Stimulated activated CD8-positive, alpha-beta memory T cell treated with anti-CD3 and anti-CD28 coated beads, Interleukin-12 subunit alpha, Interleukin-12 subunit beta, amount 100 ng/mL, for 24 hours (primary cell): ENCODE measurements at regions not wholly inside any gene's neighbourhood (a gene's known extent, or its start where the extent isn't known, plus 50 kb on each side); places are given as distances from the start of the nearest gene placed in this dataset.
"Not testable (repeated sequence)": the region's sequence is repeated elsewhere in the genome, so short reads cannot be mapped to it uniquely, and the experiment has no call there.

Source experiments
- DNase-seq: peaks from one replicate; pipeline ENCODE4 v3.0.0-alpha.2; 2020; ENCODE audit errors: extremely low read depth

GRCh38 chr18:42474577-42474976, 519.5 kb downstream of the PIK3C3 start:
- no peak for DNase-seq

GRCh38 chr18:42475157-42475556, 520.1 kb downstream of the PIK3C3 start:
- DNase-seq: no peak

GRCh38 chr18:42477267-42477666, 522.2 kb downstream of the PIK3C3 start:
- no peak for DNase-seq

- DNase-seq: no peak
These were observed 525.4 kb downstream of the PIK3C3 start for GRCh38 chr18:42480441-42480840.

GRCh38 chr18:42484648-42485047, 529.6 kb downstream of the PIK3C3 start:
- DNase-seq: no peak

- DNase-seq: no peak
These were observed 531.2 kb downstream of the PIK3C3 start for GRCh38 chr18:42486271-42486670.

GRCh38 chr18:42508683-42509296, 553.8 kb downstream of the PIK3C3 start:
- DNase-seq: no peak

GRCh38 chr18:42509750-42510415, 554.8 kb downstream of the PIK3C3 start:
- no peak for DNase-seq

- DNase-seq: no peak
These were observed 555.5 kb downstream of the PIK3C3 start for GRCh38 chr18:42510540-42510939.

- DNase-seq: no peak
These were observed 558.4 kb downstream of the PIK3C3 start for GRCh38 chr18:42513441-42513840.

GRCh38 chr18:42514512-42514911, 559.5 kb downstream of the PIK3C3 start:
- DNase-seq: no peak

GRCh38 chr18:42517896-42518295, 562.9 kb downstream of the PIK3C3 start:
- DNase-seq: no peak

- DNase-seq: not testable (repeated sequence)
These were observed 563.3 kb downstream of the PIK3C3 start for GRCh38 chr18:42518331-42518730.

- no peak for DNase-seq
These were observed 565.1 kb downstream of the PIK3C3 start for GRCh38 chr18:42520138-42520537.

GRCh38 chr18:42525905-42526304, 570.9 kb downstream of the PIK3C3 start:
- no peak for DNase-seq

- no peak for DNase-seq
These were observed 572.7 kb downstream of the PIK3C3 start for GRCh38 chr18:42527766-42528165.

GRCh38 chr18:42530276-42530675, 575.2 kb downstream of the PIK3C3 start:
- DNase-seq: no peak

GRCh38 chr18:42532119-42532518, 577.1 kb downstream of the PIK3C3 start:
- DNase-seq: no peak

GRCh38 chr18:42533009-42533575, 578.1 kb downstream of the PIK3C3 start:
- no peak for DNase-seq

- no peak for DNase-seq
These were observed 578.6 kb downstream of the PIK3C3 start for GRCh38 chr18:42533616-42534015.

GRCh38 chr18:42534313-42534712, 579.3 kb downstream of the PIK3C3 start:
- no peak for DNase-seq

GRCh38 chr18:42536442-42536841, 579.0 kb downstream of the RIT2 start:
- no peak for DNase-seq

GRCh38 chr18:42537291-42537690, 578.2 kb downstream of the RIT2 start:
- no peak for DNase-seq
